Sigmoid colon (tissue), 4 donors: ENCODE measurements at regions not wholly inside any gene's neighbourhood (a gene's known extent, or its start where the extent isn't known, plus 50 kb on each side); places are given as distances from the start of the nearest gene placed in this dataset.

Experiments
- EP300 ChIP-seq, 4 donors: sonication (generic); formaldehyde crosslinking; IDR thresholded peaks; one replicate each; pipeline ENCODE4 v1.6.1; 2017; ENCODE audit warnings: antibody characterized with exemption in 4 of 4
- POLR2A ChIP-seq, 2 donors: fragments of 450-650 bp; IDR thresholded peaks; one replicate each; pipeline ENCODE4 v1.6.1; 2016; ENCODE audit warnings: antibody characterized with exemption in 2 of 2, mild to moderate bottlenecking in 2 of 2, moderate library complexity in 2 of 2
- POLR2AphosphoS5 ChIP-seq, 4 donors: sonication (generic); formaldehyde crosslinking; IDR thresholded peaks; one replicate each; pipeline ENCODE4 v1.6.1; 2017; ENCODE audit warnings: antibody characterized with exemption in 4 of 4
- TF ChIP-seq, protein P1 (sequence below), 4 experiments: fragments of 450-650 bp in 3 of 4; fragments of 200-600 bp in 1 of 4; IDR thresholded peaks; one replicate each; pipeline ENCODE4 v1.5.1; 2016 to 2019; ENCODE audit warnings: antibody characterized with exemption in 4 of 4, mild to moderate bottlenecking in 3 of 4, moderate library complexity in 2 of 4

DNA sequence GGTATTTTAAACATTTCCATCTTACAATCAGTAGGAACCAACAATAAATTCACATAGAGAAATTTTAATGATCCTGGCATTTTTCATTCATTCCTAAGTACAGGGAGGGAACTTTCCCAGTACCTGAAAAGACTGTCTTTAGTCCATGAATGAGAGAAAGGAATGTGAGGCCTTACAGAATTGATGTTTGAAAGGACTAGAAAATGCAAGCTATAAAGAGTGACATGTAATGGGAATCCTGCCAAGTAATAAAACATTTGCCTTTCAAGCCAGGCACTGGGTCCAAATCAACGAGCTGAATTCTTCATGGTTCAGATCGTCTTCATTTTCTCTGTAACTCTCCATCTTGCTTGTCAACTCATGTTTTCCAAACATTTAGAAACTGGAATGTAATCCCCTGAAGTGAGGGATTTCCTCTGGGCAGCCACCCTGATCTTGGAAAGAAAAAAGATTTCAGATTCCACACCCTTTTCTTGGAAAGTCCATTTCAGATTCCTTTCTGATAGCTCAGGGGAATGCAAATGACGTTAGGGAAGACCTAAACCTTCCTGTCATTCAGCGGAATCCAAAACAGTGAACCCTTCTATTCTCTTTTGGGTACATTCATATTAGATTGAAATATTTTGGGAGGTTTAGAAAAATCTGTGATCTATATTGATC is 315.8 kb downstream of the SH3GL2 start:
- TF ChIP-seq POLR2A (IDR thresholded peaks at IDR 0.05) (no peak), POLR2AphosphoS5 (IDR thresholded peaks at IDR 0.05) (no peak), EP300 (IDR thresholded peaks at IDR 0.05) (no peak)
- TF ChIP-seq, protein P1, sequence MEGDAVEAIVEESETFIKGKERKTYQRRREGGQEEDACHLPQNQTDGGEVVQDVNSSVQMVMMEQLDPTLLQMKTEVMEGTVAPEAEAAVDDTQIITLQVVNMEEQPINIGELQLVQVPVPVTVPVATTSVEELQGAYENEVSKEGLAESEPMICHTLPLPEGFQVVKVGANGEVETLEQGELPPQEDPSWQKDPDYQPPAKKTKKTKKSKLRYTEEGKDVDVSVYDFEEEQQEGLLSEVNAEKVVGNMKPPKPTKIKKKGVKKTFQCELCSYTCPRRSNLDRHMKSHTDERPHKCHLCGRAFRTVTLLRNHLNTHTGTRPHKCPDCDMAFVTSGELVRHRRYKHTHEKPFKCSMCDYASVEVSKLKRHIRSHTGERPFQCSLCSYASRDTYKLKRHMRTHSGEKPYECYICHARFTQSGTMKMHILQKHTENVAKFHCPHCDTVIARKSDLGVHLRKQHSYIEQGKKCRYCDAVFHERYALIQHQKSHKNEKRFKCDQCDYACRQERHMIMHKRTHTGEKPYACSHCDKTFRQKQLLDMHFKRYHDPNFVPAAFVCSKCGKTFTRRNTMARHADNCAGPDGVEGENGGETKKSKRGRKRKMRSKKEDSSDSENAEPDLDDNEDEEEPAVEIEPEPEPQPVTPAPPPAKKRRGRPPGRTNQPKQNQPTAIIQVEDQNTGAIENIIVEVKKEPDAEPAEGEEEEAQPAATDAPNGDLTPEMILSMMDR (IDR thresholded peaks at IDR 0.05): no peak
